Gastroesophageal sphincter (tissue), 4 donors: ENCODE measurements at regions not wholly inside any gene's neighbourhood (a gene's known extent, or its start where the extent isn't known, plus 50 kb on each side); places are given as distances from the start of the nearest gene placed in this dataset.

Experiments used
- ATAC-seq: fragments of 150-250 bp; one replicate; pipeline ENCODE4 v1.9.1; 2016; ENCODE audit warnings: mild to moderate bottlenecking, moderate library complexity
- H3K27ac ChIP-seq, 4 donors: fragments of 200-600 bp; sonication (generic) in 3 of 4; 1 replicate in 3 of 4; 2 replicates in 1 of 4; pipeline ENCODE4 v1.5.1; 2016 to 2019
- H3K27me3 ChIP-seq: fragments of 200-600 bp; sonication (generic); one replicate; pipeline ENCODE4 v1.5.1; 2019
- H3K36me3 ChIP-seq, 2 donors: fragments of 200-600 bp; sonication (generic); one replicate each; pipeline ENCODE4 v1.5.1; 2019; ENCODE audit warnings: control low read depth in 1 of 2
- H3K4me1 ChIP-seq, 3 donors: fragments of 200-600 bp; sonication (generic); 1 replicate in 2 of 3; 2 replicates in 1 of 3; pipeline ENCODE4 v1.5.1; 2016 to 2019; ENCODE audit warnings: control low read depth in 2 of 3
- H3K4me3 ChIP-seq, 2 donors: fragments of 200-600 bp; sonication (generic); one replicate each; pipeline ENCODE4 v1.5.1; 2019; ENCODE audit warnings: mild to moderate bottlenecking in 1 of 2, moderate library complexity in 1 of 2
- H3K9me3 ChIP-seq, 3 donors: fragments of 200-600 bp; sonication (generic); one replicate each; pipeline ENCODE4 v1.5.1; 2017 to 2019; ENCODE audit warnings: control low read depth in 2 of 3
- CTCF ChIP-seq, 4 experiments: fragments of 200-600 bp in 2 of 4; fragments of 450-650 bp in 2 of 4; sonication (generic) in 1 of 4; IDR thresholded peaks; one replicate each; pipeline ENCODE4 v1.5.1; 2017 to 2019; ENCODE audit warnings: antibody characterized with exemption in 4 of 4, mild to moderate bottlenecking in 2 of 4, moderate library complexity in 2 of 4
- EP300 ChIP-seq: sonication (generic); formaldehyde crosslinking; IDR thresholded peaks from one replicate; pipeline ENCODE4 v1.6.1; 2017; ENCODE audit warnings: antibody characterized with exemption, mild to moderate bottlenecking
- POLR2A ChIP-seq, 2 donors: fragments of 450-650 bp; IDR thresholded peaks; one replicate each; pipeline ENCODE4 v1.6.1; 2017; ENCODE audit warnings: antibody characterized with exemption in 2 of 2, mild to moderate bottlenecking in 2 of 2, moderate library complexity in 1 of 2
- POLR2AphosphoS5 ChIP-seq: sonication (generic); formaldehyde crosslinking; IDR thresholded peaks from one replicate; pipeline ENCODE4 v1.6.1; 2017; ENCODE audit warnings: antibody characterized with exemption
- WGBS, 2 donors: methylation state at CpG; one replicate each; pipeline ENCODE4 v1.1.5; 2018; ENCODE audit warnings: low coverage in 1 of 2; 5-methylcytosine and 5-hydroxymethylcytosine counted together

GRCh38 chr16:65758620-65759019 lies 607.9 kb upstream of the CDH5 start:
- 59 to 65% methylated on average over 3 to 4 of the region's 4 CpGs for WGBS, 2 donors
- no peaks in the 10 kb centered on the region for H3K9me3 ChIP-seq
- no peak for TF ChIP-seq POLR2AphosphoS5
- no peak for TF ChIP-seq CTCF (IDR thresholded peaks at IDR 0.05)
- TF ChIP-seq EP300, result no peak
- no peak for TF ChIP-seq POLR2A (IDR thresholded peaks at IDR 0.05)
- no peak overlapping the region for H3K4me3 ChIP-seq
- H3K36me3 ChIP-seq, result no peaks in the 10 kb centered on the region
- H3K27me3 ChIP-seq, result no peaks in the 10 kb centered on the region
- ATAC-seq, result no peak
- no peak overlapping the region for H3K27ac ChIP-seq
- H3K4me1 ChIP-seq, result no peaks in the 10 kb centered on the region

GRCh38 chr16:65757064-65757463 lies 609.4 kb upstream of the CDH5 start:
- H3K27me3 ChIP-seq, result no peaks in the 10 kb centered on the region
- 57 to 71% methylated on average over 4 of the region's 4 CpGs for WGBS, 2 donors
- H3K4me1 ChIP-seq, result no peaks in the 10 kb centered on the region
- H3K9me3 ChIP-seq, result no peaks in the 10 kb centered on the region
- no peaks in the 10 kb centered on the region for H3K36me3 ChIP-seq
- no peak overlapping the region for H3K27ac ChIP-seq
- H3K4me3 ChIP-seq, result no peak overlapping the region
- no peak for TF ChIP-seq POLR2A (IDR thresholded peaks at IDR 0.05)
- no peak for TF ChIP-seq EP300
- TF ChIP-seq CTCF (IDR thresholded peaks at IDR 0.05), result no peak
- TF ChIP-seq POLR2AphosphoS5, result no peak
- no peak for ATAC-seq

- no peak for ATAC-seq
These were observed 610.3 kb upstream of the CDH5 start for GRCh38 chr16:65756163-65756562.

GRCh38 chr16:65754820-65755691 lies 611.4 kb upstream of the CDH5 start:
- 48 to 52% methylated on average over 18 to 19 of the region's 19 CpGs for WGBS, 2 donors
- Histone ChIP-seq H3K27ac (no peak overlapping the region), H3K36me3 (no peaks in the 10 kb centered on the region), H3K4me3 (no peak overlapping the region), H3K9me3 (no peaks in the 10 kb centered on the region), H3K4me1 (no peaks in the 10 kb centered on the region), H3K27me3 (peaks cover 8% of the 10 kb centered on the region)
- no peak for TF ChIP-seq CTCF (IDR thresholded peaks at IDR 0.05)
- no peak for TF ChIP-seq POLR2A (IDR thresholded peaks at IDR 0.05)
- TF ChIP-seq POLR2AphosphoS5, result no peak
- ATAC-seq, result no peak

More at GRCh38 chr16:65756163-65756562, 610.3 kb upstream of the CDH5 start:
- Histone ChIP-seq H3K27me3 (peaks cover 6% of the 10 kb centered on the region), H3K9me3 (no peaks in the 10 kb centered on the region), H3K36me3 (no peaks in the 10 kb centered on the region), H3K4me3 (no peak overlapping the region), H3K4me1 (no peaks in the 10 kb centered on the region), H3K27ac (no peak overlapping the region)
- TF ChIP-seq POLR2AphosphoS5, result no peak
- TF ChIP-seq CTCF (IDR thresholded peaks at IDR 0.05), result no peak
- TF ChIP-seq EP300, result no peak
- TF ChIP-seq POLR2A (IDR thresholded peaks at IDR 0.05), result no peak
- WGBS, 2 donors, result 69 to 87% methylated on average over 4 of the region's 4 CpGs

- WGBS, 2 donors, result 44% methylated on average over 1 of the region's 1 CpG; no CpG with 5 or more reads in 1 of the 2 donors
- Histone ChIP-seq H3K4me1 (no peaks in the 10 kb centered on the region), H3K9me3 (no peaks in the 10 kb centered on the region), H3K36me3 (no peaks in the 10 kb centered on the region), H3K4me3 (no peak overlapping the region), H3K27me3 (peaks cover 8% of the 10 kb centered on the region), H3K27ac (no peak overlapping the region)
- no peak for ATAC-seq
- no peak for TF ChIP-seq POLR2A (IDR thresholded peaks at IDR 0.05)
- TF ChIP-seq EP300, result no peak
These were observed 614.0 kb upstream of the CDH5 start for GRCh38 chr16:65752522-65752844.
